Right ventricle myocardium superior (tissue), 1 donor: ENCODE measurements at regions not wholly inside any gene's neighbourhood (a gene's known extent, or its start where the extent isn't known, plus 50 kb on each side); places are given as distances from the start of the nearest gene placed in this dataset.
"Not testable (repeated sequence)": the region's sequence is repeated elsewhere in the genome, so short reads cannot be mapped to it uniquely, and the experiment has no call there.

Experiments used
- ATAC-seq: fragments of 200-7000 bp; cut with Tn5 transposase; one replicate; pipeline ENCODE4 v1.9.1; 2020; ENCODE audit warnings: mild to moderate bottlenecking; ENCODE audit not compliant: poor library complexity
- DNase-seq: peaks from one replicate; pipeline ENCODE4 v3.0.0-alpha.2; 2020
- intact Hi-C: fragments of 100-400 bp; cut with DNase I; formaldehyde crosslinking; loops from one replicate; pipeline ENCODE4 v1.11.2; 2022
- donor health status: DM: no; HTN: yes; CAD: no; lungs with severe emphysema.

GRCh38 chr2:57460396-57461276, 586.0 kb upstream of the VRK2 start:
- intact Hi-C loops, result no loop called here
- DNase-seq, result no peak
- no peak for ATAC-seq

- intact Hi-C loops, result no loop called here
- ATAC-seq, result no peak
- DNase-seq, result no peak
Observed at GRCh38 chr2:57461624-57462023, 585.0 kb upstream of the VRK2 start.

DNA sequence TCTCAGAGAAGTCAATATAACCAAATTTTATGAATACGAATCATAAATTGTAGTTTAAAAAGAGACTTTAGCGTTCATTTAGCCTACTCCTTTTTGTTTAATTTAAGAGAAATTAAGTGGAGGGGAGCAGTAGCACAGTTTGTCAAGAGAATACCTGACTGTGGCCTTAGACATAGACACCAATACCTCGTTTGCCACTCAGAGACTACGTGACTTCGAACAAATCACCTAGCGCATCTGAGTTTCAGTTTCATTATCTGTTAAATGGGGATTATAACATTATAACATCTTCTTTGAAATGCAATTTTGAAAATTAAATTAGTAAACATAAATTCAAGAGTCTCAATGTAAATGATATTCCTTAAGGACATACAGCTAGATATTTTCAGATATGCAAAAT, 581.5 kb upstream of the VRK2 start:
- no peak for DNase-seq
- intact Hi-C loops, result no loop called here
- no peak for ATAC-seq

DNA sequence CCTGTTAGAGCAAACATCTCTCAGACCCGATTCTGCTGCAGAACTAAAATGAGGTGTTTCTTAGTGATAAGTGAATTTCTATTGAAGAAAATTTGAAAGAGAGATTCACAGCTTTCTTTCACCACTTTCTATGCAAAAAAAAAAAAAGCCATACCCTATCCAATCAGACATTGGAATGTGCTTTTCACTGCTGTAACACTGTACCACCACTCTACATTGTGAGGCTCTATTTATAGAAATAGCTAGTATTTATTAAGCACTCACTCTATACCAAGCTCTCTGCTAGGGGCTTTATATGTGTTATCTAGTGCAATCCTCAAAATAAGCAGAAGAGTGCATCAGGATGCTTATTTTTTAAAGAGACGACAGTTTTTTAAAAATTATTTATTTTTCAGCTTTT, 580.6 kb upstream of the VRK2 start:
- intact Hi-C loops, result no loop called here
- DNase-seq (no peak), ATAC-seq (no peak)

- intact Hi-C loops, result no loop called here
- no peak for ATAC-seq
- no peak for DNase-seq
Observed at GRCh38 chr2:57475391-57475790, 571.2 kb upstream of the VRK2 start.

GRCh38 chr2:57479981-57480380, 566.6 kb upstream of the VRK2 start:
- intact Hi-C loops, result no loop called here
- DNase-seq, result no peak

GRCh38 chr2:57488061-57488460, 558.5 kb upstream of the VRK2 start:
- ATAC-seq, result no peak

More at GRCh38 chr2:57479981-57480380, 566.6 kb upstream of the VRK2 start:
- ATAC-seq, result no peak

GRCh38 chr2:57490741-57491140, 555.9 kb upstream of the VRK2 start:
- DNase-seq, result no peak
- intact Hi-C loops, result no loop called here
- no peak for ATAC-seq

More at GRCh38 chr2:57488061-57488460, 558.5 kb upstream of the VRK2 start:
- intact Hi-C loops, result no loop called here
- DNase-seq, result no peak

DNA sequence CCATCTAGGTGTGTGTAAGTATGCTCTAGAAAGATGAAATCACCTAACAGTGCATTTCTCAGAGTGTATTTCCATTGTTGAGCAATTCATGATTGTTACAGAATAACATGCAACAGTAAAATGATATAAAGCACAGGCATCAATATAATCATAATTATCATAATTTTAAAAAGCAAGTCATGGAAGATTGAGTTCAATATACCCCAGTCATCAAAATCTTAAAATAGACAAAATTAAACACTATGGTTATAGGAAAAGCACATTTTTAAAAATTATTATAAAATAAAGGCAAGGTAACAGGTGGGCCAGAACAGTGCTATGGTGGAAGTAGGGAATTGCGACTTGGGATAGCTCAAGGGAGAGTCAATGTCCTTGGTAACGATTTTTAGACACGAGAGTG, 555.4 kb upstream of the VRK2 start:
- ATAC-seq, result no peak
- DNase-seq, result no peak
- intact Hi-C loops, result no loop called here

- intact Hi-C loops, ATAC-seq: not testable (repeated sequence)
Observed at GRCh38 chr2:57493966-57494365, 552.6 kb upstream of the VRK2 start.

GRCh38 chr2:57497489-57498096, 549.0 kb upstream of the VRK2 start:
- peak; percentile 52 for ATAC-seq
- intact Hi-C loops, result no loop called here

More at GRCh38 chr2:57493966-57494365, 552.6 kb upstream of the VRK2 start:
- not testable (repeated sequence) for DNase-seq

GRCh38 chr2:57504787-57505186, 541.8 kb upstream of the VRK2 start:
- ATAC-seq (no peak), DNase-seq (no peak)
- intact Hi-C loops, result no loop called here

More at GRCh38 chr2:57497489-57498096, 549.0 kb upstream of the VRK2 start:
- DNase-seq, result peak; percentile 27

DNA sequence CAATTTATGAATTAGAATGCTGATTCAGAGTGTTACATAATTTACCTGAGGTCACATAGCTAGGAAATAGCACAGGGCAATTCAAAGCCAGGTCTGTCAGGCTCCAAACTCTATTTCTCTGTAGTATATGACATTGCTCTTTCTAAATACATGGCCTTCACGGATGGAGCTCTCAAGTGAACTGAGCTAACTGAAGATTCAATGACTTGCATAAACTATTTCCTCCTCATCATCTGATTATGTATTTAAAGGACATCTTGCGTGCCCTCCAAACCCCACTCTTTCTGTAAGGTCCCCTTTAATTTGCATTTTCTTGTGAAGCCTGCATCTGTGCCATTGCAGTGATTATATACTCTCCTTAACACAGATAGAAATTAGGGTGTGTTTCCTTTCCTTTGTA, 537.4 kb upstream of the VRK2 start:
- intact Hi-C loops, result no loop called here
- ATAC-seq, result no peak
- no peak for DNase-seq

DNA sequence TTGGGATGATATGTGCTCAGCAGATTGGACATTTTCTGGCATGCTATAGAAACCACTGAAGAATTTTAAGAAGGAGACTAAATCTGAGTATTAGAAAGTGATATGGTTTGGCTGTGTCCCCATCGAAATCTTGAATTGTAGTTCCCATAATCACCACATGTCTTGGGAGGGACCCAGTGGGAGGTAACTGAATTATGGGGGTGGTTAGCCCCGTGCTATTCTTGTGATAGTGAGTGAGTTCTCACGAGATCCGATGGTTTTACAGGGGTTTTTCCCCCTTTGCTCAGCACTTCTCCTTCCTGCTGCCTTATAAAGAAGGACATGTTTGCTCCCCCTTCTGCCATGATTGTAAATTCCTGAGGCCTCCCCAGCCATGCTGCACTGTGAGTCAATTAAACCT, 535.9 kb upstream of the VRK2 start:
- intact Hi-C loops, result no loop called here
- no peak for ATAC-seq
- no peak for DNase-seq

DNA sequence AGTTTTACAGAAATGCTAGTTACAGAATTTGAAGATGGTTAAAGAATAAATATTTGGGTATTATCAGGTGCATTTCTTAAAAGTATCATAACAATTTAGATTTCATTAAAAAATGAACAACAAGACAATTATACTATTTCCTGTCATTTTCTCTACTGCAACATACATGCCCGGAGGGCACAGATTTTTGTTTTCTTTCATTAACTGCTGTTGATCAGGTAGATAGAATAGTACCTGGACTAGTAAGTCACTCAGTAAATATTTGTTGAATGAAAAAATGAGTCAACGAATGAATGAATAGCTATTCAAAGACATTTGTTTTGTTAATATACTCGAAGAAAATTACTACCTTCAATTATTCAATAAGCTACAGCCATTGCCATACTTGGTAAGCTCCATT, 531.2 kb upstream of the VRK2 start:
- no peak for ATAC-seq
- DNase-seq, result no peak
- intact Hi-C loops, result no loop called here

- intact Hi-C loops, result loop anchor here (2.0 kb wide), 1 partner anchor 1336 kb away; no protein-coding TSS in a partner anchor
- no peak for DNase-seq
- ATAC-seq, result peak; percentile 58
Observed at GRCh38 chr2:57516698-57517340, 529.8 kb upstream of the VRK2 start.

DNA sequence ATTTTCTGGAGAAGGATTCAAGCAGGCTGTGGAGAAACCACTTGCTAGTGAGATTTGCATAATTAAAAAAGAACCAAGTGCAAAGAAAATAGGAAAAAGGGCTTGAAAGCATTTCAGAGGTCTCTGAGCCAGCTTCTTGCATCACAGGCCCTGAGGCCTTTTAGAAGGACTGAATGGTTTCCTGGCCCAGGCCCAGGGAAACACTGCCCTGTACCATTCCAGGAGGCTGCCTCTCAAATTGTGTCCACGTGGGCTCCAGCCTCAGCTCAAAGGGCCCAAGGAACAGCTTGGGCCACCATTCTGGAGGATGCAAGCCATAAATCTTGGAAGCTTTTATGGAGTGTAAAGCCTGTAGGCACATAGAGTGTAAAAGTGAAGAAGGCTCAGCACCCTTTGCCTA, 523.3 kb upstream of the VRK2 start:
- DNase-seq (no peak), ATAC-seq (no peak)
- intact Hi-C loops, result no loop called here

DNA sequence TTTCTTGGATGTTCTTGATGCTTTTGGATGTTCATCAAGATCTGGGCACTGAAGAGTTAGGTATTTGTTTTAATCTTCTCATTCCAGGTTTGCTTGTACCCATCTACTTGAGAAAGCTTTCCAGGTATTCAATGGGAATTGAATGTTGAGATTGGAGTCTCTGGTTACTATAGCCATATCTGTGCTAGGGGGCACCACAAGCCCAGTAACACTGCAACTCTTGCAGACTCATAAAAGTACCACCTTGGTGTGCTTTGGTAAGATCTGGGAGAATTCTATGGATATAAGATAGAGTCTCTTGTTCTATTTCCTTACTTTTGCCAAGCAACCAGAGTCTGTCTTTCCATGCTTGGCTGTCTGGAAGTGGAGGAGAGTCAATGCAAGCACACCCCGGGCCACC, 518.9 kb upstream of the VRK2 start:
- intact Hi-C loops, result no loop called here
- ATAC-seq, result no peak
- DNase-seq, result no peak

GRCh38 chr2:57528499-57528898, 518.1 kb upstream of the VRK2 start:
- ATAC-seq (no peak), DNase-seq (no peak)
- intact Hi-C loops, result no loop called here

DNA sequence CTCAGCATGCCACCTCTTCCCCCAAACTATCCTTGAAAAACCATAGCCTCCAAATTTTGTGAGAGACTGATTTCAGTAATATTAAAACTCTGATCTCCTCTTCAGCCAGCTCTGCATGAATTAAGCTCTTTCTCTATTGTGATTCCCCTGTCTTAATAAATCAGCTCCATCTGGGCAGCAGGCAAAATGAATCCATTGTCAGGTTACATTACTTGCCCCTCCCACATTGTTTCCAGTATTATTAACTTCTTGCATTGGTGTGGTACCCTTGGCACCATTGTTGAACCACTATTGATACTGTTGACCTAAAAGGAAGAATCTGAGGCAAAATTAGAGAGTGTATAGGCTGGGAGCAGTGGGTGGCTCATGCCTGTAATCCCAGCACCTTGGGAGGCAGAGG, 512.2 kb upstream of the VRK2 start:
- no peak for DNase-seq
- ATAC-seq, result no peak
- intact Hi-C loops, result no loop called here
